ENCODE measurements at regions not wholly inside any gene's neighbourhood (a gene's known extent, or its start where the extent isn't known, plus 50 kb on each side); places are given as distances from the start of the nearest gene placed in this dataset.

DNA sequence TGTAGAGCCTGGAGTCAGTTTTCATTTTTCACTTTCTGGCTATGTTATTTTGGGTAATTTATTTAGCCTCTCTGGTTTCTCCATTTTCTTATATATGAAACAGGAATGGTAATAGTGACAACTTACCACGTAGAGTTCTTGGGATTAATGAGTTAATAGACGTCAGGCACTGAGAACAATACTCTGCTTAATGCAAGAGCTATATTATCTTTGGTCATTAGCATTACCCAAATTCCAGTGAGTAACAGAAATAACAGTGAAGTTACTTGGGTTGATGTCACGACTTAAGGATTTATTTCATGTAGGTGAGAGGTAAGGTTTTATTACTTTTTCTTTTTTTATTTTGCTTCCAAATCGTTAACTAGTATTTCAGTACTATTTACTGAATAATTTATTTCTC, 601.0 kb upstream of the GCFC2 start:
- TF ChIP-seq ZBTB17 (tag by site-specific recombination; IDR thresholded peaks at IDR 0.05) (no peak), BCL11A (tag by site-specific recombination; IDR thresholded peaks at IDR 0.05; ENCODE audit: low read depth) (no peak), ZNF280C (tag by site-specific recombination; IDR thresholded peaks at IDR 0.05) (no peak), ZNF366 (tag by site-specific recombination; conservative IDR thresholded peaks at IDR 0.05) (no peak), ZNF121 (tag by site-specific recombination; IDR thresholded peaks at IDR 0.05) (no peak), ZNF571 (tag by site-specific recombination; IDR thresholded peaks at IDR 0.05) (no peak), ZNF239 (tag by site-specific recombination; IDR thresholded peaks at IDR 0.05) (no peak), ZNF10 (tag by site-specific recombination; IDR thresholded peaks at IDR 0.05) (no peak), HIC1 (tag by site-specific recombination; IDR thresholded peaks at IDR 0.05) (no peak), ZNF510 (tag by site-specific recombination; IDR thresholded peaks at IDR 0.05; ENCODE audit: insufficient replicate concordance) (no peak), HOXC10 (CRISPR knock-in tag; IDR thresholded peaks at IDR 0.05) (no peak), ZNF174 (tag by site-specific recombination; IDR thresholded peaks at IDR 0.05) (no peak)
- TF ChIP-seq, protein P1, sequence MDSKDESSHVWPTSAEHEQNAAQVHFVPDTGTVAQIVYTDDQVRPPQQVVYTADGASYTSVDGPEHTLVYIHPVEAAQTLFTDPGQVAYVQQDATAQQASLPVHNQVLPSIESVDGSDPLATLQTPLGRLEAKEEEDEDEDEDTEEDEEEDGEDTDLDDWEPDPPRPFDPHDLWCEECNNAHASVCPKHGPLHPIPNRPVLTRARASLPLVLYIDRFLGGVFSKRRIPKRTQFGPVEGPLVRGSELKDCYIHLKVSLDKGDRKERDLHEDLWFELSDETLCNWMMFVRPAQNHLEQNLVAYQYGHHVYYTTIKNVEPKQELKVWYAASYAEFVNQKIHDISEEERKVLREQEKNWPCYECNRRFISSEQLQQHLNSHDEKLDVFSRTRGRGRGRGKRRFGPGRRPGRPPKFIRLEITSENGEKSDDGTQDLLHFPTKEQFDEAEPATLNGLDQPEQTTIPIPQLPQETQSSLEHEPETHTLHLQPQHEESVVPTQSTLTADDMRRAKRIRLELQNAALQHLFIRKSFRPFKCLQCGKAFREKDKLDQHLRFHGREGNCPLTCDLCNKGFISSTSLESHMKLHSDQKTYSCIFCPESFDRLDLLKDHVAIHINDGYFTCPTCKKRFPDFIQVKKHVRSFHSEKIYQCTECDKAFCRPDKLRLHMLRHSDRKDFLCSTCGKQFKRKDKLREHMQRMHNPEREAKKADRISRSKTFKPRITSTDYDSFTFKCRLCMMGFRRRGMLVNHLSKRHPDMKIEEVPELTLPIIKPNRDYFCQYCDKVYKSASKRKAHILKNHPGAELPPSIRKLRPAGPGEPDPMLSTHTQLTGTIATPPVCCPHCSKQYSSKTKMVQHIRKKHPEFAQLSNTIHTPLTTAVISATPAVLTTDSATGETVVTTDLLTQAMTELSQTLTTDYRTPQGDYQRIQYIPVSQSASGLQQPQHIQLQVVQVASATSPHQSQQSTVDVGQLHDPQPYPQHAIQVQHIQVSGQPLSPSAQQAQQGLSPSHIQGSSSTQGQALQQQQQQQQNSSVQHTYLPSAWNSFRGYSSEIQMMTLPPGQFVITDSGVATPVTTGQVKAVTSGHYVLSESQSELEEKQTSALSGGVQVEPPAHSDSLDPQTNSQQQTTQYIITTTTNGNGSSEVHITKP (tag by site-specific recombination; IDR thresholded peaks at IDR 0.05) = no peak
- TF ChIP-seq, protein P2, sequence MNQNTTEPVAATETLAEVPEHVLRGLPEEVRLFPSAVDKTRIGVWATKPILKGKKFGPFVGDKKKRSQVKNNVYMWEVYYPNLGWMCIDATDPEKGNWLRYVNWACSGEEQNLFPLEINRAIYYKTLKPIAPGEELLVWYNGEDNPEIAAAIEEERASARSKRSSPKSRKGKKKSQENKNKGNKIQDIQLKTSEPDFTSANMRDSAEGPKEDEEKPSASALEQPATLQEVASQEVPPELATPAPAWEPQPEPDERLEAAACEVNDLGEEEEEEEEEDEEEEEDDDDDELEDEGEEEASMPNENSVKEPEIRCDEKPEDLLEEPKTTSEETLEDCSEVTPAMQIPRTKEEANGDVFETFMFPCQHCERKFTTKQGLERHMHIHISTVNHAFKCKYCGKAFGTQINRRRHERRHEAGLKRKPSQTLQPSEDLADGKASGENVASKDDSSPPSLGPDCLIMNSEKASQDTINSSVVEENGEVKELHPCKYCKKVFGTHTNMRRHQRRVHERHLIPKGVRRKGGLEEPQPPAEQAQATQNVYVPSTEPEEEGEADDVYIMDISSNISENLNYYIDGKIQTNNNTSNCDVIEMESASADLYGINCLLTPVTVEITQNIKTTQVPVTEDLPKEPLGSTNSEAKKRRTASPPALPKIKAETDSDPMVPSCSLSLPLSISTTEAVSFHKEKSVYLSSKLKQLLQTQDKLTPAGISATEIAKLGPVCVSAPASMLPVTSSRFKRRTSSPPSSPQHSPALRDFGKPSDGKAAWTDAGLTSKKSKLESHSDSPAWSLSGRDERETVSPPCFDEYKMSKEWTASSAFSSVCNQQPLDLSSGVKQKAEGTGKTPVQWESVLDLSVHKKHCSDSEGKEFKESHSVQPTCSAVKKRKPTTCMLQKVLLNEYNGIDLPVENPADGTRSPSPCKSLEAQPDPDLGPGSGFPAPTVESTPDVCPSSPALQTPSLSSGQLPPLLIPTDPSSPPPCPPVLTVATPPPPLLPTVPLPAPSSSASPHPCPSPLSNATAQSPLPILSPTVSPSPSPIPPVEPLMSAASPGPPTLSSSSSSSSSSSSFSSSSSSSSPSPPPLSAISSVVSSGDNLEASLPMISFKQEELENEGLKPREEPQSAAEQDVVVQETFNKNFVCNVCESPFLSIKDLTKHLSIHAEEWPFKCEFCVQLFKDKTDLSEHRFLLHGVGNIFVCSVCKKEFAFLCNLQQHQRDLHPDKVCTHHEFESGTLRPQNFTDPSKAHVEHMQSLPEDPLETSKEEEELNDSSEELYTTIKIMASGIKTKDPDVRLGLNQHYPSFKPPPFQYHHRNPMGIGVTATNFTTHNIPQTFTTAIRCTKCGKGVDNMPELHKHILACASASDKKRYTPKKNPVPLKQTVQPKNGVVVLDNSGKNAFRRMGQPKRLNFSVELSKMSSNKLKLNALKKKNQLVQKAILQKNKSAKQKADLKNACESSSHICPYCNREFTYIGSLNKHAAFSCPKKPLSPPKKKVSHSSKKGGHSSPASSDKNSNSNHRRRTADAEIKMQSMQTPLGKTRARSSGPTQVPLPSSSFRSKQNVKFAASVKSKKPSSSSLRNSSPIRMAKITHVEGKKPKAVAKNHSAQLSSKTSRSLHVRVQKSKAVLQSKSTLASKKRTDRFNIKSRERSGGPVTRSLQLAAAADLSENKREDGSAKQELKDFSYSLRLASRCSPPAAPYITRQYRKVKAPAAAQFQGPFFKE (tag by site-specific recombination; IDR thresholded peaks at IDR 0.05; ENCODE audit: borderline replicate concordance) = no peak
- no peak overlapping the region for H3K27ac ChIP-seq (ENCODE audit: extremely low read depth, low read depth, low read length)
- no peak overlapping the region for H3K4me3 ChIP-seq (ENCODE audit: low read depth, low read length)
- CTCF ChIA-PET = no interaction called here
- H3K4me1 ChIP-seq (ENCODE audit: control insufficient read depth, insufficient read depth, low read length) = no peaks in the 10 kb centered on the region
- no peaks in the 10 kb centered on the region for H3K9me3 ChIP-seq (ENCODE audit: control insufficient read depth, insufficient read depth, low read depth, low read length)
- H3K36me3 ChIP-seq (ENCODE audit: control insufficient read depth in 2 of 2, insufficient read depth in 1 of 2, low read length in 2 of 2) = no peaks in the 10 kb centered on the region
- POLR2A ChIA-PET = no interaction called here

Data from HEK293 (cell line).